GM18951 (cell line): ENCODE measurements at regions not wholly inside any gene's neighbourhood (a gene's known extent, or its start where the extent isn't known, plus 50 kb on each side); places are given as distances from the start of the nearest gene placed in this dataset.

Source experiments
- POLR2A ChIP-seq: IDR thresholded peaks from 4 replicates; pipeline ENCODE4 v1.6.1; 2011; ENCODE audit warnings: mild to moderate bottlenecking; ENCODE audit not compliant: insufficient read length, insufficient read depth; ENCODE audit errors: extremely low read depth
- in situ Hi-C: fragments of 300-500 bp; cut with MboI; formaldehyde crosslinking; loops from one replicate; pipeline ENCODE4 v1.12.0; 2022; ENCODE audit warnings: low sequenced_read_pairs, mixed read lengths, inconsistent platforms; ENCODE audit not compliant: unreplicated experiment

DNA sequence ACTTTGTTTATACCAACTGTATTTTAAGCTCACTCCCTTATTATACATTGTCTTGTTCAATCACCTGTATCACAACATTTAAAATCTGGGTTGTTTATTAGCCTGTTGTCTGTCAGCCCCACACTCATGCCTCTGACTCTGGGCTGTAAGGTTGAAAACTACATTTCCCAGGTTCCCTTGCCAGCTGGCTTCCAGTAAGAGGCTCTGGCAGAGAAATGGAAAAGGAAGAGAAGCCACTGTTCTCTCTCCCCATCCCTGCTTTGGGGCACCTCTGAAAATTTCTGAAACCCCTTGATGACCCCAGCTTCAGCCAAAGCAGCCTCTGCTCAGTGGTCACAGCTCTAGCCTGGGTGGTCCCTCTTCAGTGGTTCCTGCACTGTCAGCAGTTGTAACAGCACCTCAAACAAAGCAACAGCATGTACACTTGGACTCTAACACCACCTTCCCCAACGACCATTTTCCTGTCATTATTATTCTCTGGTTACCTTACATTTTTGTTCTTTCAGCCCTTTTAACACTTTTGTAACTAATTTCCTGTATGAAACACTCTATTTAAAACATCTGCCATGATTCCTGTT is 108.9 kb upstream of the LGALSL start:
- no peak for TF ChIP-seq POLR2A
- in situ Hi-C loops = loop anchor here (5.0 to 25.0 kb wide), 3 partner anchors 142 to 692 kb away; no protein-coding TSS in a partner anchor

DNA sequence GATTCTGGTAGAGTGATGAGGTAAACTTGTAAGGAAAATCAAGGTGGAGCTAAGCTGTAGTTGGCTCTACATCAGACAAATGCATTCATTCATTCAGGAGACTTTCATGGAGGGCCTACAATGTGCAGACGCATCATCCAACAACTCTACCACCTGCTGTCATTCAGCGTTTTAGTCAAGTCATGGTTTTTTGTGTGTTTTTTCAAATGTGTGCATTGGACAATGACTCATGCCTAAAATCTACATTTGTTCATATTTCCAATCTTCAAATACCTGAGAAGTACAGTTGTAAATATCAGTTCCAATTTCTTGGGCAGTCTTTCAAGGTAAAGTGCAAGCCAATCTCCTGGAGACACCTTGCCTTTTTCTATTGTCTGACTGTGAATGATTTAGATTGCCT is 108.0 kb upstream of the LGALSL start:
- no peak for TF ChIP-seq POLR2A
- in situ Hi-C loops = loop anchor here (10.0 to 25.0 kb wide), 2 partner anchors 529 to 691 kb away; no protein-coding TSS in a partner anchor

GRCh38 chr2:64348386-64349130 is 105.4 kb upstream of the LGALSL start:
- no peak for TF ChIP-seq POLR2A
- in situ Hi-C loops = loop anchor here (10.0 to 25.0 kb wide), 2 partner anchors 526 to 689 kb away; no protein-coding TSS in a partner anchor

GRCh38 chr2:64349131-64349530 is 104.8 kb upstream of the LGALSL start:
- no peak for TF ChIP-seq POLR2A
- in situ Hi-C loops = loop anchor here (10.0 to 25.0 kb wide), 2 partner anchors 526 to 688 kb away; no protein-coding TSS in a partner anchor

DNA sequence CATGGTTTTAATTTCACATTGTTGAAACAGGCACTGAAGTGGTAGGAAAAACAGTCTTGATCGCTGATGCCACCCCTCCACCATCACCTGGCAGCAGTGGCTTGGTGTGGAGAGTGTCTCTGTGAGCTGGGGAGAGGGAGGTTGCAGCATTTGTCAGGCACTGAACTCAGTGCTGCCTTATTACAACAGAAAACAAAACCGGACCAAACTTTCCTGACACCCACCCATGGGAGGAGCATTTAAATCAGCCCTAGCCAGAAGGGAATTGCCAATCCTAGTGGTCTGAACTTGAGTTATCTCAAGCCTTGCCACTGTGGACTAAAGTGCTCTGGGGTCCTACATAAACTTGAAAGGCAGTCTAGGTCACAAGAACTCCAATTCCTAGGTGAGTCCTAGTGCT is 103.0 kb upstream of the LGALSL start:
- TF ChIP-seq POLR2A = no peak
- in situ Hi-C loops = no loop called here

DNA sequence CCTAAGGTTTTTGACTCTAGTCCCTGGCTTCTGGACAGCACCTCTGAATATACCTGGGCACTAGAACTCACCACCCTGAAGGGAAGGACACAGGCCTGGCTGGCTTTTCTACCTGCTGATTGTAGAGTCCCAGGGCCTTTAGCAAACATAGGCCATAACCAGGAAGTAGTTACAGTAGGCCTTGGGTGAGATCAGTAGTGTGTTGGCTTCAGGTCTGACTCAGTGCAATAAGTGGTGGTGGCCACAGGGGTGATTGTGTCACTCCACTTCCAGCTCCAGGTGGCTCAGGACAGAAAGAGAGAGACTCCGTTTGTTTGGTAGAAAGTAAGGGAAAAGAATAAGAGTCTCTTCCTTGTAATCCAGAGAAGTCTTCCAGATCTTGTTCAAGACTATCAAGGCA is 101.7 kb upstream of the LGALSL start:
- TF ChIP-seq POLR2A = no peak
- in situ Hi-C loops = no loop called here

DNA sequence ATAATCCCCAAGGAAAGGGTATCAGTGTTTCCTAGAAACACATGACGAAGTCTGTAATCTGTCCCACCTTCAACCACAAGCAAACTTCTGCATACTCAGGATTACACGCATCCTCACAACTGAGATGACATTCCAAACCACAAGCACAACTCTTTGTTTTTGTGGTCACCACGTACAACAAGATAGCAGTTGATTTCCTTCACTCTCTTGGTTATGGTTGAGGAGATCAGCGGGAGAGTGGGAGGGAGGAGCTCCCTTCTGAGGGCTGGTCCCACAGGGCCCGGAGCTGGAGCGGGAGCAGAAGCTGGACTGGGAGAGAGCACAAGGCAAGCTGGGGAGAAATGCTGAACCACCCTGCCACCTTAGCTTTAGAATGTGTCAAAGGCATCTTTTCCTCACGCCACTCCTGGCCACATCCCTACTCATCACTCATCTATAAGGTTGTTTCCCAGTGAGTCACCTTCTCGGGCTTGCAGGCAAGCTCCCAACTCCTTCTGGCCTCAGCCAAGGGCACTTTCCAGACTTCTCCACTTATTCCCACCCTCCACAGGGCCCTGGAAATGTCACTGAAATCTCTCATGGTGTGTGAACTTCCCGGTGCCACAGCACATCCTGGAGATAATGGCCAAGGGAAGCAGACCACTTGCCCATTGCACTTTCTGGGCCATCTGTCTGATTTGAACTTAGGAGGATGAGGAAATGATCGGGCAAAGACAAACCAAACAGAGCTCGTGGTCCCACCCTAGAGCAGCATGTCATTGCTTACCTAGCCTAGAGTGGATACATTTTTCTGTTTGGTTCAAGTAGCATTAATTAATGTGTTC is 98.9 kb upstream of the LGALSL start:
- TF ChIP-seq POLR2A = no peak
- in situ Hi-C loops = no loop called here

DNA sequence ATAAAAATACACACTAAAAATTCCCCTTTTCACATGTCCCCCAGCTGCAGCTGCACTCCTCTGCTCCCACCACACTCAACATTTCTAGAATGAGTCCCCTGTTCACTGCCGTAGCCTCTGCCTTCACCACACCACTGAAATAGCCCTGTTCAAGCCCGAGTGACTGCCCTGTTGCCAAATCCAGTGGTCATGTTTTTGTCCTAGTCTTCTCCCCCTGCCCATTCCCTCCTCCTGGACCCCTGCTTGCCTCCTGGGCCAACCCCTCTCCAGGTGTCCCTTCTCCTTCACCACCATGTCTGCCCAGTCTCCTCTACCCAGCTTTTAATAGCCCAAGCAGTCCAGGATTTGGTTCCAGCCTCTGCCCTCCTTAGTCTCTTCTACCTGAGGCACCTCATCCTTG is 97.1 kb upstream of the LGALSL start:
- TF ChIP-seq POLR2A = no peak
- in situ Hi-C loops = no loop called here

DNA sequence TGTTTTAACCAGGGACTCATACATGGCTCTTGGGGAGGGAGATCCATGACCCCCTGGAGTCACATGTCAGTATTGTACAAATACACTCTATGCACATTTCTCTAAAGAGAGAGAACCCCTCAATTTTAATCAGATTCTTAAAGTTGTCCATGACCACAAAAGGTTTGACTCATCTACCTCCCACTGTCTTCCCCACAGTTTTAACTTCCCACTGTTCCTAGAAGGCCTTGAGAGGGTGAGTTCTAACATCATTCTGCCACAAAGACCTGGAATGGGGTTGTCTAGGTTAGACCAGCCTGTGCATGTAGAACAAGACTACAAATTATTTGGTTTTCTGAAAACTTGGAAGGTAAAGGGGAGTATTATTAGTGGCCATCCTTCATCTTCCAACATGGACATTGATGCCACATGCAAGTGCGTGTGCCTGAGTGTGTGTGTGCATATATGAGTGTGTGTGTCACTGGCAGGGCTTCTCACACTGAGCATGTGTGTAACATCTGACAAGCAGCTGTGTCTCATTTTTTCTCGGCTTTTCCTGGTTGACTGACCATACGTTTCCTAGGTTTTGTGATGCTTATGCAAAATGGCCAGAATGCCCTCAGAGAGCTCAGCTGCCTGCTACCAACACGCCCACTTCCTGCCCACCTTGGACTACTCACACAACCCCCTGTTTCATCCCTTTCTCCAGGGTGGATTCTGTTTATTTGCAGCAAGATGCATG is 94.6 kb upstream of the LGALSL start:
- TF ChIP-seq POLR2A = no peak
- in situ Hi-C loops = no loop called here

DNA sequence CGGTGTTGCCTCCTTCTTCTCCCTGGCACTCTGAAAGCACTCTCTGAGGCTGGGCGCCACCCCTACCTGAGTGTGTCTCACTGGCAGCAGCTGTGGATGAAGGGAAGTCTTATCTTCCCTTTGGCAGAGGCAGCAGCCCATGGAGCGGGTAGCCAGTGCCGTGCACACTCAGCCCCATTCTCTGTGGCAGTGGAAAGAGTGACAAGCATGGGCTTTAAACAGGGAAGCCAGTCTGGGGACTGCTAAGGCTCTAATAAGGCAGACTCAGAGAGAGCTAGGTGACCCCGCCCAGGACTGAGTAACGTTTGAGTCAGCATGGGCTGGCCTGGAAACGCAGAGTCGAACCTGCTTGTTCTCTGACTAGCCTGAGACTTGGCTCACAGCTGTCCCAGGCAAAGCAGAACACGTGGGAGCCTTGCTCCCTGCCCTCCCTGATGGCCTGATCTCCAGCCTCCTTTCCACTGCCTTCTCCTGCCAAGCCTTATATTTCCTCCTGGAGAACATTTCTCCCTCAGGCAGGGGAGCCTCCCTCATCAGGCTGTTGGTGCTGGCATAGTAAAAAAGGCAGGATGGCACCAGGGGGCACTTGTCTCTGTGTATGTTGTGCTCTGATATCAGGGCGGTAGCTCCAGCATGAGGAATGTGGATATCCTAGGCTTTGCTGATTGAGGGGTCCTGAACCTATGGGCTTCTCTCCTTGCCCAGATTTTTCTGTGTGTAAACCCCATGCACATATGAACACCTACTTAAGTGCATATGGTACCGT is 93.9 kb upstream of the LGALSL start:
- no peak for TF ChIP-seq POLR2A
- in situ Hi-C loops = no loop called here

DNA sequence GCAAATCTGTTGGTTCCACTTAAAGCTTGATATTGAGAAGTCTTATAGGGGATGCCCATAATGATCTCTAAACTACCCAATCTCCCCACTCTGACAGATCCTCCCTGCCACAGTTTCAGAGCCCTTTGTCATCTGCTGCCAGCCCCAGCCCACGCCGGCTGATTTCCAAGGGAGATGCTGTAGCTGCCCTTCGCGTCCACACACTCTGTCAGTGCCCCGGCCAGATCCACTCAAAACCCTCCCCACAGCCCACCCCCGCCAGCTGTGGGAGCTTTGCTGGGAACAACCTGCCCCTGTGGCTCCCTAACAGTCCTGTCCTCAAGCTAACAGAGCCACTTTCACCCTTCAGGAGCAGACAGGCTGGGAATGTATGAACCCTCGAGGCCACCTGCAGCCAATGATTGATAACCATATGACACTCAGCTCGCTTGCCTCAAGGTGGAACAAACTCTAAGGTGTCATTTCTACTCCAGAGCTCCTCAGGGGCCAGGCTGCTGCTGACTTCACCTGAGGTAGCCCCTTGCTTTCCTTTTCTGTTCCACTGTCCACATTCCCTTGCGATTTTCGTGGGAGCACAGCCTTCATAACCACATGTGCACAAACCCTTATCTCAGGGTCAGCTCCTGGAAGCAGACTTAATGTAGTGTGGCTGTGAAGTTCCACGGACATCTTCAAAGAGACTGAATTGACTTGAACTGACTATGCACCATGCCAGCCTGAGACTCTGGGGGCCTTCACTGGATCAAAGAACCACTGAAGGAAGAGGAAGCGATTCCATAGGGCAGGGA is 92.6 kb upstream of the LGALSL start:
- in situ Hi-C loops = no loop called here
- TF ChIP-seq POLR2A = no peak
